GM12872 (cell line): ENCODE measurements at regions not wholly inside any gene's neighbourhood (a gene's known extent, or its start where the extent isn't known, plus 50 kb on each side); places are given as distances from the start of the nearest gene placed in this dataset.

ENCODE experiments used
- CTCF ChIP-seq: IDR thresholded peaks from 3 replicates; pipeline ENCODE4 v1.5.1; 2011; ENCODE audit warnings: low read depth, mild to moderate bottlenecking, low read length, moderate library complexity; ENCODE audit not compliant: insufficient read depth

GRCh38 chr2:579961-580360, 97.2 kb downstream of the TMEM18 start:
- no peak for TF ChIP-seq CTCF

GRCh38 chr2:579351-579886, 97.8 kb downstream of the TMEM18 start:
- no peak for TF ChIP-seq CTCF

GRCh38 chr2:576292-576691, 100.9 kb downstream of the TMEM18 start:
- TF ChIP-seq CTCF: no peak

- TF ChIP-seq CTCF: no peak
These were observed 101.4 kb downstream of the TMEM18 start for GRCh38 chr2:575727-576236.

GRCh38 chr2:575030-575726, 102.0 kb downstream of the TMEM18 start:
- TF ChIP-seq CTCF: no peak

- no peak for TF ChIP-seq CTCF
These were observed 103.3 kb downstream of the TMEM18 start for GRCh38 chr2:573805-574392.

GRCh38 chr2:573025-573424, 104.2 kb downstream of the TMEM18 start:
- TF ChIP-seq CTCF: no peak
